COLO668 (cell line): ENCODE measurements at regions not wholly inside any gene's neighbourhood (a gene's known extent, or its start where the extent isn't known, plus 50 kb on each side); places are given as distances from the start of the nearest gene placed in this dataset.
"Not testable (repeated sequence)": the region's sequence is repeated elsewhere in the genome, so short reads cannot be mapped to it uniquely, and the experiment has no call there.

Experiments
- DNase-seq: peaks from one replicate; lab custom pipeline; 2025; ENCODE audit not compliant: unreplicated experiment; lab: John Stamatoyannopoulos, UW

DNA sequence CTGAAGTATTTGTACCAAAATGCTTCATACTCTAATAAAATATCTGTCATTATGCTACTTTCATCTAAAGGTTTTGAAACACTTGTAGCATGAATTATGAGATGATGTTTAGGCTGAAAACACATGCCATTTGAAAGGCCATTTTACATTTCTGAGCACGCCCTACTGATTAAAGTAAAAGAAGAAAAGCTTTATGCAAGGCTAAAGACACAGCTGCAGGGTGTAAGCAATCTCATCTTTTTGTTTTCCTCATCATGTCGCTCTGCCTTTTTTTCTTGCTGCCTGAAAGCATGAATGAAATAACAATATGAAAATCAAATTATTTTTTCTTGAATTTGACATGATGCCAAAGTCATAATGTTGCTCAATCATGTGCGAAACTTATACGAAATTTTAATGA, 148.6 kb upstream of the ARG1 start:
- DNase-seq: no peak

DNA sequence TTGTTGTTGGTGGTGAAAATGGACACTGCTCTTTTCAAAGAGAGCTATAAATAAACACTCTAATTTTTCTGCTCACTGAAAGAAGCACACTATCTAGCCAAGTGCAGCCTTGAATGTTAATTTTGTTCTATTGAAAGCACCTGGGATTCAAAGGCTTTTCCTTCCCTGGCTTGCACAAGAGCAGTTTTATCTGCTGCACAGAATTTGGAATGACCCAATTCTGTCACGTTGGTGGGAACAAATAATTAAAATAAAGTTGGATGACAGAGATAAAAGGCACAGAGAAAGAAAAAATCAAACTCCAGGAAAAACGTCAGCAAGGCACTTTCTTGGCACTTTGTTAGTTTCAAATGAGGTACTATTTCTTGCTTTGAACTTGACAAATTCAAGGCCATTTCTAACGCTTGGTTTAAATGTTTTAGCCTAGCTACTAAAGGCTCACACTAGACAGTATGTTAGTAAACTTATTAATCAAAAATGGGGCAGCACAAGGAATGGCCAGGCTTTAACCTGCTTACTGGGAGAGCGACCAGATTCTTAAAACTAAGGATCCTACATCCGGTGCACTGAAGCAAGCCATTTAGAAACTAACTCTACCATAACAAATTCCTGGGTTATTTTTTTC, 145.5 kb upstream of the ARG1 start:
- DNase-seq: no peak

DNA sequence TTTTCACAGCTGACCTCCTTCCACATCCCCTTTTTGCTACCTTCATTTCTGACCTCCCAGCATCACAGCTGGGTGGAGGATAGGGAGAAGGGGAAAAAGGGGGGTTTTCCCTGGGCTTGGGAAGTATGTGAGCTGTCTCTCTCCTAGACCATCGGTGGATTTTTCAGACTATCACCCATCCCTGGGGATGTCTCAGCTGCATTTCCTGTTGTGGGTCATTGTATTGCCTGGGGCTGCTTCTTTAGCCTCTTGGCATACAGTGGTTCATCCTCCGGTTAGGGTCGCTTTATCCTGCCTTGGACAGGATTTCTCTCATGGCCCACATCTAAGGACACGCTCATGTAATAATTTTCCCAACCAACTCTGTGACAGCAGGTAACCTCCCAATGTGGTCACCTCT, 142.5 kb upstream of the ARG1 start:
- DNase-seq: no peak

DNA sequence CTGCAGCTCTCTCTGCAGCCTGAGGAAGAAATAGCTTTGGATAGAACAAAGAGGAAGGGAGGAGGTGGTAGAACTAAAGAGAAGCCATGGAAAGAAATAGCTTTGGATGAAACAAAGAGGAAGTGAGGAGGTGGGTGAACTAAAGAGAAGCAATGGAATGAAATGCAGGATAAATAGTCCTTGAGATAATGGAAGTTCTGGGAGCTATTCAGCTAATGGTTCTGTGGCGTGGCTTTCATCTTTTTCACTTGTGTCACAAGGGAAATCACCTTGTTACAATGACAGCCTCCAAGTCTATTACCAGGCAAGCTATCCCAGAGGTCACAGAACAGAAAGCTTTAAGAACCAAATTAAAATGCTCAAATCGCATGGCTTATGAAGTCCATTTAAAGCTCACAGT, 141.3 kb upstream of the ARG1 start:
- DNase-seq: no peak

DNA sequence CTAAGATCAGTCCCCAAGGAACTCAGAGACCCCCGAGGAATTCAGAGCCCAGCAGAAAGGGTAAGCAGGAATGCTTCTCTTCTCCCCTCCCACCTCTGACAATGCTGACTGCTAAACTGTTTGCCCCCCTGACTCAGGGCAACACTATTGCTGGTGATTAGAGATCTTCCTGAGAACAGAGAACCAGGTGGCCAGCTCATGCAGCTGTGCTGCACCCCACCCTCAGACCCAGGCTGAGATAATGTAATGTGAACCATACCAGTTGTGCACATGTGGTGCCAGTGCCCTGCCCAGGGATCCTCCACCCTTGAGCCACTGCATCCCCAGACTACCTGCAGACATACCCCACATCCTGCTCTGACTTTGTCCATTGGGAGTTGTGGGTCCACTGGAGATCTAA, 139.1 kb upstream of the ARG1 start:
- DNase-seq: no peak

DNA sequence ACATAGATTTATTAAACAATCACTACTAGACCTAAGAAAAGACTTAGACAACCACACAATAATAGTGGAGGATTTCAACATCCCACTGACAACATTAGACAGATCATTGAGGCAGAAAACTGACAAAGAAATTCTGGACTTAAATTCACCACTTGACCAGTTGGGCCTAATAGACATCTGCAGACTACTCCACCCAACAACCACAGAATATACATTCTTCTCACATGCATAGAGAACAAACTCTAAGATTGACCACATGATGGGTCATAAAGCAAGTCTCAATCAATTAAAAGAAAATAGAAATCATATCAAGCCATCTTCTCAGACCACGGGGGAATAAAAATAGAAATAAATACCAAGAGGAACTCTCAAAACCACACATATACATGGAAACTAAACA, 136.7 kb upstream of the ARG1 start:
- no peak for DNase-seq

DNA sequence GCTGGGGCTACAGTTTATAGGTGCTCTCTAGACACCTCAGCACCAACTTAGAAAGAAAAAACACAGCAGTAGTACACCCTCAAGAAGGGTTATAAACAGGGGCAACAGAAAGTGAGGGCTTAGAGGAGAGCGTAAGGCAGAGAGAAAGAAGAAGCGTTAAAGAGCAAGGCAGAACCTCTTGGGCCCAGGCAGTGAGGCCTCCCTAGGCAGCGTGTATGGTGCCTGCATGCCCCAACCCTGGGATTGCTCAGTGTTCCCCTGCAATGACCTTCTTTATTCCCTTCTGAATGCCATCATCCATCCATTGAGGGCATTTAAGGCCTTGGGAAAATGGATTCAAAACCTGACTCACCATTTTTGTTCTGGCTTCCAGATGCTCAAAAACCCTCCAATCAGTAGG, 130.0 kb upstream of the ARG1 start:
- no peak for DNase-seq

DNA sequence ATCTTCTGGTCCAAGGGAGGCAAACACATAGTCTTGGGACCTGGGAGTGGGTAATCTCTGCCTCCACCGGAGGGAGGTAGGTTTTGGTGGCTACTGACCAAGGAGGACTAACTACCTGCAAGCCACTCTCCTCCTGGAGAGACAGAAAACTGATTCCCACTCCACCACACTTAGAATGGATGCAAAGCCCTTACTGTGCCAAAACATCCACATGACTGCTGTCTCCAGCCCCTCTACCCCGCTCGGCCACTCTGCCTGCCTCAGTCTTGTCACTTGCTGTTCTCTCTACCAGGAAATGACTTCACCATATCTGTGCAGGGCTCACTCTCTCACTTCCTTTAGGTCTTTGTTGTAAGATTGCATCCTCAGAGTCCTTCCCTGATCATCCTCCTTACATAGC, 129.5 kb upstream of the ARG1 start:
- no peak for DNase-seq

DNA sequence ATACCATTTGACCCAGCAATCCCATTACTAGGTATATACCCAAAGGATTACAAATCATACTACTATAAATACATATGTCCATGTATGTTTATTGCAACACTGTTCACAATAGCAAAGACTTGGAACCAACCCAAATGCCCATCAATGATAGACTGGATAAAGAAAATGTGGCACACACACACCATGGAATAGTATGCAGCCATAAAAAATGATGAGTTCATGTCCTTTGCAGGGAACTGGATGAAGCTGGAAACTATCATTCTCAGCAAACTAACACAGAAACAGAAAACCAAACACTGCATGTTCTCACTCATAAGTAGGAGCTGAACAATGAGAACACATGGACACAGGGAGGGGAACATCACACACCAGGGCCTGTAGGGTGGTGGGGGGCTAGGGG, 127.7 kb upstream of the ARG1 start:
- not testable (repeated sequence) for DNase-seq

DNA sequence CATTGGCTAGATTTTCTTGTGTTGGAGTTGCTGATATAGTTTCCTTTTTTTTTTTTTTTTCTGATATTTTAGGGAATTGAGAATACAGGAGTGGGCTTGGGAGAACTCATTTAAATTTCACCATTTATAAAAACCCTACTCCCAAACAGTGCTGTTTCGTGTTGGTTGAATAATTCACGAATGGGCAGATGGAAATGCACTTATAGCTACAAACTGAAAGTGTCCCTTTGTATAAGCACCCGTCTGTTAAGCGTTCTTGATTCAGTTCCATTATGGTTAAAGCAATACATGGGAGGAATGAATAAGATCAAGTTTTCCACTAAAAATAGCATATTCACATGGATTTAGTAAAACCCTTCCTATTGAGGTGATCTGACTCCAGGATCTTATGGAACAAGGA, 122.2 kb upstream of the ARG1 start:
- no peak for DNase-seq

DNA sequence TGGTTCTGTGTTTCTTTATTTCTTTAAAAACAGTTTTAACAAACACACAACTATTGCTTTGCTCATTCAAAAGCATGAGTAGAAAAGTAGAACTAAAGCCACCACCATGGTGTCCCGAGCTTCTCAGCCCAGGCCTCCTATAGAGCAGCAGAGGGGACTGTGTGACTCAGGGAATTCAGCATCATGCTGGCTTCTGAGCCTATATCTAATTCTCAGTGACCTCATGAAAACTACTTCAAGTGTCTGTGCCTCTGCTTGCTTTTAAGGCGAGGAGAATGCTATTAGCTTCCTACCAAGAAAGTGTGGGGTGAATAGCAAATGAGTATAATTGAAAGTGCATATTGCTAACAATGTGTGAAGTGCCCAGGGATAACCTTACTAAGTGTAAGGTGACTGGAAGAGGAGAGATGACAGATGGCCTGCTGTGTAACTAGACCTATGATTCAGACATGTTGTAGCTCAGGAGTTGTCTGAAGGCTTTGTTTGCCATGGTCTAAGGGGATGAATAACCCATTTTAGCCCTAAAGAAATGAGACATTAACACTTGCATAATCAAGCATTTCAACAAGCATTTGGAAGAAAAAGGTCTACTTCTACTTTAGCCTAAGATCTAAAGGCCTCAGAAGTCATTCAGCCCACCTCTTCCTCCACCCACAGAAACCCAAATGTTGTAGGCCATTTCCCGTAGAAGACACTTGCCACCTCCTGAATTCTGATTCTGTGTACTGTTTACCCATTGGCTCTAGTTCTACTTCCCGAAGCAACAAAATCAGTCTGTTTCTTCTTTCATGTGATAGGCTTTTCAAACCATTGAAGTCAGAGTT, 121.5 kb upstream of the ARG1 start:
- DNase-seq: no peak

DNA sequence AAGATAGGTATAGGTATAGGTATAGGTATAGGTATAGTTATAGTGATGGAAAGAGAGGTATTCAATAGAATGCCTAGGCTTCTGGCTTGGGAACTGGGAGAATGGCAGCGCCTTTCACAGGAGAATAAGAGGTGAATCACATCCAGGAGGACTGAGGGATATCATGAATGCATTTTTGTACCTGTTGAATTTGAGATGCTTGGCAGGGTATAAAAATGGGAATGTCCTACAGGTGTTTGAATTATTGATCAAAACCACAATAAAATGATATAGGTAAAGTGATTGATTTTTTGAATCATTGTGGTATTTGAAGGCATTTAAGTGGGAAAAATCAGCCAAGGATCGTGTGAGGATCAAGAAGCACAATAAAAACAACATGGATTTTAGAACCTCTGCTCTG, 119.2 kb upstream of the ARG1 start:
- no peak for DNase-seq

DNA sequence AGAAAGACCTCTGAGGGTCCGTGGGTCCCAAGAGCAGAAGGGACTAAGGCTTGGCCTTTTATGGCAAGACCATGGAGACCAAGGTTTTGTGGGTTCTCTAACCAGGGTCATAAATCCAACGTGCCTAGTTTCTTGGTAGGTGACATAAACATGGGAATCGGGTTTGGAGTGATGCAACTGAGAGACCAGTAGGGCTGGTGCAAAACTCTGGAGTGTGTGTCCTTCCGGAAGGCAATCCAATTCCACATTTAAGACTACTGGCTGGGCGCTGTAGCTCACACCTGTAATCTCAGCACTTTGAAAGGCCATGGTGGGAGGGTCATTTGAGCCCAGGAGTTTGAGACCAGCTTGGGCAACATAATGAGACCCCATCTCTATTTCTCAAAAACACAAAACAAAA, 116.5 kb upstream of the ARG1 start:
- DNase-seq: no peak

DNA sequence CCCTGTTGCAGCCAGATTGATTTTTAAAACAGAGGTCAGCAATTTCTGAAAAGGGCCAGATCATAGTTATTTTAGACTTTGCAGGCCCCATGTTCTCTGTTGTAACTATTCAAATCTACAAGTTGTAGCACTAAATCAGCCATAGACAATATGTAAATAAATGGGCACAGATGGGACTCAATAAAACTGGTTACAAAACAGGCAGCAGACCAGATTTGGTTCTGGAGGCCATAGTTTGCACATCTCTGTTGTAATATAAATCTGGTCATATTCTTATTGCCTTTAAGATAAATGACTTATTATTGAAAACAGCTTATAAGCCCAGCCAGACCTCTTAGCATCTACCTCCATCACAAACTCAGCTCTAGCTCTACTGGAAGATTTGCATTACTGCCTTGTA, 114.0 kb upstream of the ARG1 start:
- no peak for DNase-seq

DNA sequence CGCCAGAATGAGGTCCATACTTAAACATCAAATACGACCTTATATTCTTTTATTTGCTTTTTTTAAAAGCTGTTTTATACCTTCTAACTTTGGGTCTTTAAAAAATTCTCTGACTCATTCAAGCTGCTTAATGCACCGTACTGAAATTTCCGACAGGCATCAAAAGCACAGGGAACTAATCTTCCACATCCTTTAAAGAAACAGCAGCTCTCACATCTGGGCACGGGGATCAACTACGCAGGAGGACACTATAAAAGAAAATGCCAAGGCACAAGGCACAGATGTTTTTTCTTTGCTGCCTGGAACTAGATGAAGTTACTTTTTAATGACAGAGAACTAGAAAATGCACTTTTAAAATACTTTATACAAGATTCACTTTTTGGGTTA, 112.4 kb upstream of the ARG1 start:
- DNase-seq: no peak

DNA sequence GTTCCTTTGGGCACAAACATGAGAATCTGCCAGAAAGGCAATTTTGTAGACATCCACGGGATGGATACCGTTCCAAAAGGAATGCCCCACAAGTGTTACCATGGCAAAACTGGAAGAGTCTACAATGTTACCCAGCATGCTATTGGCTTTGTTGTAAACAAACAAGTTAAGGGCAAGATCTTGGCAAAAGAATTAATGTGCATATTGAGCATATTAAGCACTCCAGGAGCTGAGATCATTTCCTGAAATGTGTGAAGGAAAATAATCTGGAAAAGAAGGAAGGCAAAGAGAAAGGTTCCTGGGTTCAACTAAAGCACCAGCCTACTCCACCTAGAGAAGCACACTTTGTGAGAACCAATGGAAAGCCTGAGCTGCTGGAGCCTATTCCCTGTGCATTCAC, 103.9 kb upstream of the ARG1 start:
- no peak for DNase-seq

DNA sequence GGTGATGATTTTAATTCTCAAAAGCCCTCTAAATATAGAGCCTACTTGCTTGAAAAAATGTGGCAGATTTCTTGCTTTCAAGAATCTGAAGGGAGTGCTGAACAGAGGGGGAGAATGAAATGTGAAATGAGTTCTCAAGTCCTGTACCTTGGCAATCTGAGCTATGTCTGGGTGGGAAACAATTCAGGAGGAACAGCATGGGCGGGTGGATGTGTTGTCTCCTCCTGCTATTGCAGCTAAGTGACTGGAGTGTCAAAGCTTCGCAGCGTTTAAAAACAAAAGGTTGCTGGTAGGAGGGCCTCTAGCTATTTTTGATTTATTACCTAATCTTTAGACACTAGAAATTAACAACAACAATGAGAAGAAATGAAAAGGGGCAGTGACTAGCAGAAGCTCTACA, 102.5 kb upstream of the ARG1 start:
- DNase-seq: no peak

DNA sequence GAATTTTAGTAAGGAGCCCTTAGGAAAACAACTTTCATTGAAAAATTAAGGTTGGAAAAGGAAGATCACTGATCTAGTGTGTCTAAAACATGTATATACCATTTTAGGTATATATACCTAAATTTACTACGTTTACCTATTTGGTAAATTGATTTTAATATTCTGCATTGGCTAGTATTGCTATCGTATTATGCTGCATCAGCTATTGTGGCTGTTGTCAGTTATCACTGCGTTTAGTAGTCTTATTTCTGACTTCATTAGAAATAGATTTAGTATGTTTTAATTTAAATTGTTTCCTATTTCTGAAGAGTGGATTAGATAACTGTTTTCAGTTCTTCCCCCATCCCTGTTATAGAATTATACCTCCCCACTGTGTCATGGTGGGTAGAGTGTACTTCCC, 101.7 kb upstream of the ARG1 start:
- DNase-seq: no peak

DNA sequence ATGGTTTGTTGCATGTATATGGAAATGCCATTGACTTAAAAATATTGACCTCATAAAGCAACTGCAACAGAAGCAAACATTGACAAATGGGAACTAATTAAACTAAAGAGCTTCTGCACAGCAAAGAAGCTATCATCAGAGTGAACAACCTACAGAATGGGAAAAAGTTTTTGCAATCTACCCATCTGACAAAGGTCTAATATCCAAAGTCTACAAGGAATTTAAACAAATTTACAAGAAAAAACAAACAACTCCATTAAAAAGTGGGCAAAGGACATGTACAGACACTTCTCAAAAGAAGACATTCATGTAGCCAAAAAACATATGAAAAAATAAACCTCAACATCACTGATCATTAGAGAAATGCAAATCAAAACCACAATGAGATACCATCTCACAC, 99.7 kb upstream of the ARG1 start:
- not testable (repeated sequence) for DNase-seq

DNA sequence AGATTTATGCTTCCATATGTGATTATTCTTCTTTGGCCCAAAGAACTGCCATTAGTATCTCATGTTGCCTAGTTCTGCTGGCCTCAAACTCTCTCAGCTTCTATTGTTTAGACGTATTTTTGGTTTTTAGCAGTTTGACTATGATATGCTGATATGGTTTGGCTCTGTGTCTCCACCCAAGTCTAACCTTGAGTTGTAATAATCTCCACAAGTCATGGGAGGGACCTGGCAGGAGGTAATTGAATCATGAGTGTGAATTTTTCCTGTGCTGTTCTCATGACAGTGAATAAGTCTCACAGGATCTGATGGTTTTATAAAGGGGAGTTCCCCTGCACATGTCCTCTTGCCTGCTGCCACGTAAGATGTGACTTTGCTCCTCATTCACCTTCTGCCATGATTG, 96.7 kb upstream of the ARG1 start:
- DNase-seq: no peak

DNA sequence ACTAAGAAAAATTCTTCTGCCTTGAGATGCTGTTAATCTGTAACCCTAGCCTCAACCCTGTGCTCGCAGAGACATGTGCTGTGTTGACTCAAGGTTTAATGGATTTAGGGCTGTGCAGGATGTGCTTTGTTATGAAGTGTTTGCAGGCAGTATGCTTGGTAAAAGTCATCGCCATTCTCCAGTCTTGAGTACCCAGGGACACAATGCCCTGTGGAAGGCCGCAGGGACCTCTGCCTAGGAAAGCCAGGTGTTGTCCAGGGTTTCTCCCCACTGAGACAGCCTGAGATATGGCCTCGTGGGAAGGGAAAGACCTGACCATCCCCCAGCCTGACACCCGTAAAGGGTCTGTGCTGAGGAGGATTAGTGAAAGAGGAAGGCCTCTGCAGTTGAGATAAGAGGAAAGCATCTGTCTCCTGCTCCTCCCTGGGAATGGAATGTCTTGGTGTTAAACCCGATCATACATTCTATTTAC, 94.2 kb upstream of the ARG1 start:
- DNase-seq: peak; percentile 20

DNA sequence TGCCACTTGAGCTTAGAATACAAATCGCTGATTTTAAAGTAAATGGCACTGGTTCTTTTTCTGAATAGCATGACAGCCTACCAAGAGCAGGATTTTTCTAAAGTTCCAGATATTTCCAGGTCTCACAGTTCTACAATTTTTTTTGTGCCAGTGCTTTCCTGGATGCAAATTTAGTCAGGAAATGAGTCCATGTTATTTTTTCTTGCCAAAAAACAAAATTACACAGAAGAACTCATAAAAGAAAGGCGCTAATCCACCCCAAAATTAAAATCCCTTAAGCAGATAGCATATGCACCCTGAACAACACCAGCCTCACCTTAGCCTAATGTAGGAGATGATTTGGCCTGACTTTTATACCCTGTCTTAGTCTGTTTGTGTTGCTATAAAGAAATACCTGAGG, 86.4 kb upstream of the ARG1 start:
- no peak for DNase-seq

DNA sequence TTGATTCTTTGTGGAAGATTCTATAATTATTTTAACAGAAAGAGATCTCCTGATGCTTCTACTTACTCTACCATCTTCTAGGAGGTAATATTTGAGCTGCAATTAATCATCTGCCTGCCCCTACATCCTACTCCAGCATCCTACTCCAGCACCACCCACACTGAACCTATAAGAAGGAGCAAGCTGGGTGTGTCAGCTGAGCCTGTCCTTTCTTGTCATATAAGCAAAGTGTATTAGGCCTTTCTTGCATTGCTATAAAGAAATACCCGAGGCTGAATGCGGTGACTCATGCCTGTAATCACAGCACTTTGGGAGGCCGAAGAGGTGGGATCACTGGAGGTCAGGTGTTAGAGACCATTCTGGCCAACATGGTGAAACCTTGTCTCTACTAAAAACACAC, 84.2 kb upstream of the ARG1 start:
- DNase-seq: no peak
